OCI-LY7 (cell line): ENCODE measurements at regions not wholly inside any gene's neighbourhood (a gene's known extent, or its start where the extent isn't known, plus 50 kb on each side); places are given as distances from the start of the nearest gene placed in this dataset.

Experiments used
- BruUV-seq: library from RNA; stranded (reverse); fragments of 400-500 nt; replicated peaks from 2 replicates; lab custom pipeline; 2021; lab: Mats Ljungman, UMichigan
- CTCF ChIA-PET: fragments of 300-600 bp; sonication (Branson Sonifier 250); formaldehyde crosslinking; loops from one replicate; lab custom pipeline; 2022; ENCODE audit warnings: antibody characterized with exemption; ENCODE audit not compliant: unreplicated experiment; lab: Charles Lee
- POLR2A ChIA-PET: fragments of 300-600 bp; sonication (Branson Sonifier 250); formaldehyde crosslinking; loops from one replicate; lab custom pipeline; 2022; ENCODE audit warnings: antibody characterized with exemption; lab: Charles Lee
- DNase-seq: peaks from one replicate; pipeline ENCODE4 v3.0.0-alpha.2; 2015; ENCODE audit warnings: low spot score
- H2AFZ ChIP-seq: fragments of 200-600 bp; sonication (generic), shearing (Covaris generic); 2 replicates; pipeline ENCODE4 v1.6.1; 2014; ENCODE audit warnings: mild to moderate bottlenecking, antibody characterized with exemption, low read length, moderate library complexity
- H3K27ac ChIP-seq: fragments of 200-600 bp; sonication (generic); 2 replicates; pipeline ENCODE4 v1.5.1; 2014; ENCODE audit warnings: mixed run types, low read depth, mild to moderate bottlenecking, moderate library complexity, low read length, inconsistent platforms; ENCODE audit not compliant: poor library complexity, severe bottlenecking
- H3K36me3 ChIP-seq: fragments of 200-600 bp; sonication (generic); 2 replicates; pipeline ENCODE4 v1.6.1; 2014; ENCODE audit warnings: mild to moderate bottlenecking, antibody characterized with exemption, low read length, moderate library complexity, mixed read lengths; ENCODE audit not compliant: insufficient read depth
- H3K4me1 ChIP-seq: fragments of 200-600 bp; sonication (generic); 2 replicates; pipeline ENCODE4 v1.5.1; 2014; ENCODE audit warnings: mild to moderate bottlenecking, low read length; ENCODE audit not compliant: insufficient read depth, poor library complexity, severe bottlenecking
- H3K4me2 ChIP-seq: fragments of 200-600 bp; sonication (generic); 2 replicates; pipeline ENCODE4 v1.6.1; 2014; ENCODE audit warnings: mild to moderate bottlenecking, low read length
- H3K4me3 ChIP-seq: fragments of 200-600 bp; sonication (generic); 2 replicates; pipeline ENCODE4 v1.5.1; 2014; ENCODE audit warnings: mild to moderate bottlenecking, low read depth, low read length; ENCODE audit not compliant: poor library complexity, severe bottlenecking
- H3K79me2 ChIP-seq: fragments of 200-600 bp; sonication (generic); 2 replicates; pipeline ENCODE4 v1.6.1; 2016; ENCODE audit warnings: low read depth, mild to moderate bottlenecking, low read length, moderate library complexity, mixed read lengths; ENCODE audit not compliant: insufficient read depth
- H3K9me2 ChIP-seq: fragments of 200-600 bp; sonication (generic); 2 replicates; pipeline ENCODE4 v1.6.1; 2016; ENCODE audit warnings: mild to moderate bottlenecking, low read length, mixed read lengths; ENCODE audit not compliant: insufficient read depth
- H3K9me3 ChIP-seq: fragments of 200-600 bp; sonication (generic); 2 replicates; pipeline ENCODE4 v1.6.1; 2014; ENCODE audit warnings: mild to moderate bottlenecking, mixed run types, low read length, mixed read lengths
- H4K20me1 ChIP-seq: fragments of 200-600 bp; sonication (generic); 2 replicates; pipeline ENCODE4 v1.6.1; 2014; ENCODE audit warnings: mild to moderate bottlenecking, antibody characterized with exemption, low read length, moderate library complexity, mixed read lengths; ENCODE audit not compliant: insufficient read depth
- EZH2phosphoT487 ChIP-seq: fragments of 200-600 bp; sonication (generic); IDR thresholded peaks from 2 replicates; pipeline ENCODE4 v1.6.1; 2018; ENCODE audit warnings: low read depth, borderline replicate concordance, mild to moderate bottlenecking, mixed run types, antibody characterized with exemption, low read length, moderate library complexity, mixed read lengths
- intact Hi-C: fragments of 100-400 bp; cut with micrococcal nuclease; formaldehyde crosslinking; loops from one replicate; pipeline ENCODE4 v1.10.0; 2022; ENCODE audit not compliant: unreplicated experiment
- TF ChIP-seq, protein P1 (sequence below): fragments of 200-600 bp; sonication (generic); conservative IDR thresholded peaks from 2 replicates; pipeline ENCODE4 v1.5.1; 2014; ENCODE audit warnings: mild to moderate bottlenecking, antibody characterized with exemption, low read length, moderate library complexity, mixed read lengths

DNA sequence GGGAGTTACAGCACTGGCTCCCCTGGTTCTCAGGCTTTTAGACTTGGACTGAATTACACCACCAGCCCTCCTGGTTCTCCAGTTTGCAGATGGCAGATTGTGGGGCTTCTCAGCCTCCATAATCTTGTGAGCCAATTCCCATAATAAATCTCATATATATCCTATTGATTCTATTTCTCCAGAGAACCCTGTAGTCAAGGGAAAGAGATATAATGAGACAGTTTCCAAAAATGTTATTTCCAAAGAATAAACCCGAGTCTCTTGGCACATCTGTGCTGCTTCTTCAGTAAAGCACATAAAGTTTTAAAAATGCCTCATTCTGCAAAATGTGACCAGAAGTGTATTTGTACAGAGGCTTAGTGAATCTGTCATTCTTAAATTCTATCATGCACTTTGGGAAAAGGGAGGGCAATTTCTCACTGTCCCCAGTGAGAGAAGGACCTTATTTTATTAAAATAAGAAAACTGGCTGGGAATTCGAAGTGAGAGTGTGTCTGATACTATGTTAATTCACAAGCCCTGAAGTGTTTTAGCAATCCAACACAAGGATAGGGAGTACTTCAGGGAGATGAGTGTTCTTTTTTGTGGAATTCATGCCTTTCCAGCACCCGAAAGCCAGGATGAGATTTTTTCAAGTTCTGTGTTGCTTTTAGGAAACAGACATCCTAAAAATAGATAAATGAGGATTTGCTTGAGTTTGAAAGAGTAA, 282.4 kb upstream of the CHAC2 start:
- no peaks in the 10 kb centered on the region for H4K20me1 ChIP-seq
- no peaks in the 10 kb centered on the region for H3K79me2 ChIP-seq
- POLR2A ChIA-PET = no interaction called here
- no TSS peak for BruUV-seq
- no peak overlapping the region for H2AFZ ChIP-seq
- CTCF ChIA-PET = no interaction called here
- no peak overlapping the region for H3K4me3 ChIP-seq
- H3K9me3 ChIP-seq = no peaks in the 10 kb centered on the region
- H3K4me2 ChIP-seq = no peak overlapping the region
- no peaks in the 10 kb centered on the region; the same call in 1 of the 2 replicates for H3K9me2 ChIP-seq
- intact Hi-C loops = no loop called here
- TF ChIP-seq, protein P1, sequence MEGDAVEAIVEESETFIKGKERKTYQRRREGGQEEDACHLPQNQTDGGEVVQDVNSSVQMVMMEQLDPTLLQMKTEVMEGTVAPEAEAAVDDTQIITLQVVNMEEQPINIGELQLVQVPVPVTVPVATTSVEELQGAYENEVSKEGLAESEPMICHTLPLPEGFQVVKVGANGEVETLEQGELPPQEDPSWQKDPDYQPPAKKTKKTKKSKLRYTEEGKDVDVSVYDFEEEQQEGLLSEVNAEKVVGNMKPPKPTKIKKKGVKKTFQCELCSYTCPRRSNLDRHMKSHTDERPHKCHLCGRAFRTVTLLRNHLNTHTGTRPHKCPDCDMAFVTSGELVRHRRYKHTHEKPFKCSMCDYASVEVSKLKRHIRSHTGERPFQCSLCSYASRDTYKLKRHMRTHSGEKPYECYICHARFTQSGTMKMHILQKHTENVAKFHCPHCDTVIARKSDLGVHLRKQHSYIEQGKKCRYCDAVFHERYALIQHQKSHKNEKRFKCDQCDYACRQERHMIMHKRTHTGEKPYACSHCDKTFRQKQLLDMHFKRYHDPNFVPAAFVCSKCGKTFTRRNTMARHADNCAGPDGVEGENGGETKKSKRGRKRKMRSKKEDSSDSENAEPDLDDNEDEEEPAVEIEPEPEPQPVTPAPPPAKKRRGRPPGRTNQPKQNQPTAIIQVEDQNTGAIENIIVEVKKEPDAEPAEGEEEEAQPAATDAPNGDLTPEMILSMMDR = no peak
- no peak for TF ChIP-seq EZH2phosphoT487
- no peaks in the 10 kb centered on the region for H3K36me3 ChIP-seq
- H3K27ac ChIP-seq = no peak overlapping the region
- no peak for DNase-seq
- H3K4me1 ChIP-seq = no peaks in the 10 kb centered on the region

DNA sequence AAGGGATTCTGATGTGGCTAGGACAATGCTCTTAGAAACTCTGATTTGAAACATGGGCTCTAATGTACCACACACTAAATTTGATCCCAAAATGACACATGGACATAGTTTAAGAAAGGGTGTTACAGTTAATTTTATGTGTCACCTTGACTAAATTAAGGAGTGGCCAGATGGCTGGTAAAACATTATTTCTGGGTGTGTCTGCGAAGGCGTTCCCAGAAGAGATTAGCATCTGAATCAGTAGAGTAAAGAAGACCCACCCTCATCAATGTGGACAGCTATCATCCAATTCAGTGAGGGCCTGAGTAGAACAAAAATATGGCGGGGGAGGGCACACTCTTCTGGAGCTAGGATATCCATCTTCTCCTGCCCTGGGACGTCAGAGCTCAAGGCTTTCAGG, 283.1 kb upstream of the CHAC2 start:
- Histone ChIP-seq H3K4me3 (no peak overlapping the region), H3K9me2 (no peaks in the 10 kb centered on the region; the same call in 1 of the 2 replicates), H3K9me3 (no peaks in the 10 kb centered on the region), H3K79me2 (no peaks in the 10 kb centered on the region), H3K27ac (no peak overlapping the region), H3K4me2 (no peak overlapping the region), H4K20me1 (no peaks in the 10 kb centered on the region), H3K36me3 (no peaks in the 10 kb centered on the region), H3K4me1 (no peaks in the 10 kb centered on the region), H2AFZ (no peak overlapping the region)
- intact Hi-C loops = no loop called here
- no TSS peak for BruUV-seq
- no peak for DNase-seq
- CTCF ChIA-PET = no interaction called here
- TF ChIP-seq EZH2phosphoT487 = no peak
- TF ChIP-seq, protein P1 = no peak
- POLR2A ChIA-PET = no interaction called here

DNA sequence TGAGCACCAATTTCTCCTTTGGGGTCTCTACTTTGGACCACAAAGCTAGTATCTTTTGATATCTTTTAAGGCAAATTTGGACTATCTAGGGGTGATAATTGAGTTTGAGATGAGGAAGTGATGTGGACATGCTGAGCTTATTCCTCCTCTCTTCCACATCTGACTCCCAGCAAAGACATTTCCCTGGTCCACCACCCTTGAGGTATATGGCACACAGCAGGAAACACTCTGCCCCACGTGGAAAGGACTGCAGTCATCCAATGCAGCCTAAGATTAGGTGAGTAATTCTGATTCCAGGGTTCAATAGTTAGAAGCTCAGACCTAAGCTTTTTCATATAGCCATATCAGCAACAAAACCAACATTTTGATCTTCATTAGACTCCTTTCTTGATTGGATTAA, 290.1 kb upstream of the CHAC2 start:
- CTCF ChIA-PET = no interaction called here
- no TSS peak for BruUV-seq
- H3K9me2 ChIP-seq = no peaks in the 10 kb centered on the region; the same call in 1 of the 2 replicates
- no peak overlapping the region for H3K4me3 ChIP-seq
- H3K4me1 ChIP-seq = no peaks in the 10 kb centered on the region
- intact Hi-C loops = no loop called here
- no peaks in the 10 kb centered on the region for H4K20me1 ChIP-seq
- H2AFZ ChIP-seq = no peak overlapping the region
- no peak overlapping the region for H3K27ac ChIP-seq
- H3K9me3 ChIP-seq = no peaks in the 10 kb centered on the region
- TF ChIP-seq, protein P1 = no peak
- TF ChIP-seq EZH2phosphoT487 = no peak
- no peak overlapping the region for H3K4me2 ChIP-seq
- H3K79me2 ChIP-seq = no peaks in the 10 kb centered on the region
- H3K36me3 ChIP-seq = no peaks in the 10 kb centered on the region
- no peak for DNase-seq
- POLR2A ChIA-PET = interaction anchor here (0.6 to 1.4 kb wide), 3 partner anchors 13 to 256 kb away, joined by 3 read pairs; no protein-coding TSS in a partner anchor
